Ovary (tissue), 3 donors: ENCODE measurements at regions not wholly inside any gene's neighbourhood (a gene's known extent, or its start where the extent isn't known, plus 50 kb on each side); places are given as distances from the start of the nearest gene placed in this dataset.

Source experiments
- POLR2A ChIP-seq: fragments of 450-650 bp; IDR thresholded peaks from one replicate; pipeline ENCODE4 v1.6.1; 2017; ENCODE audit warnings: antibody characterized with exemption, mild to moderate bottlenecking, moderate library complexity
- TF ChIP-seq, protein P1 (sequence below), 3 donors: fragments of 450-650 bp in 2 of 3; fragments of 200-600 bp in 1 of 3; IDR thresholded peaks; one replicate each; pipeline versions ENCODE4 v1.5.1 to v1.8.0; 2016 to 2022; ENCODE audit warnings: antibody characterized with exemption in 3 of 3, mild to moderate bottlenecking in 1 of 3
- donor health status: DM: no; HTN: no; CAD: no.

DNA sequence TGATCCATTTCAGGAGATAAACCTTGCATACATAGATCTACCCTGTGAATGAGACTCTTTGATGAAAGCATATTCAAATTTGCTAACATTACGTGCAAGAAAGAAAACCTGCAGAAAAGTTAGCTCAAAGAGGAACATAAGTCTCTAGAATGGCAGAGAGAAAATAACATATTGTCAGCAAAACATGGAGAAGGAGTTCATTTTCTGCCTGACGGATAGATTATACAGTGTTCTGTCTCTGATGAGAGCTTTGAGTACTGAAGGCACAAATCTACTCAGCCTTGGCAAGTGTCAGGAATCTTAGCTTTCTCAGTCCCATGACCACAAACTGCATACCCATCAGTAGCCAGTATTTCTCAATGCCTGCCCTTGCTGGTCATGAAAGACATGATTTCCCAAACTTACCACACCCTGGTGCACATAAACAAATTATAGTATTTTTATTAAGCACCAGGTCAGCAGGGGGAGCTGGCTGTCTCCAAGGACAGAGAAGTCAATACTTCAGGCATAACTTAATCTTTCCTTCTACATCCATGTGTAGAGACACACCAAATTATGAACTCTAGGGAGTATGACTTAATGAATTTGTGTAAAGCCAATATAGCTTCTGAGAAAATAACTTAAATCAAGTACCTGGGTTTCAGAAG is 401.2 kb upstream of the SOX11 start:
- TF ChIP-seq, protein P1, sequence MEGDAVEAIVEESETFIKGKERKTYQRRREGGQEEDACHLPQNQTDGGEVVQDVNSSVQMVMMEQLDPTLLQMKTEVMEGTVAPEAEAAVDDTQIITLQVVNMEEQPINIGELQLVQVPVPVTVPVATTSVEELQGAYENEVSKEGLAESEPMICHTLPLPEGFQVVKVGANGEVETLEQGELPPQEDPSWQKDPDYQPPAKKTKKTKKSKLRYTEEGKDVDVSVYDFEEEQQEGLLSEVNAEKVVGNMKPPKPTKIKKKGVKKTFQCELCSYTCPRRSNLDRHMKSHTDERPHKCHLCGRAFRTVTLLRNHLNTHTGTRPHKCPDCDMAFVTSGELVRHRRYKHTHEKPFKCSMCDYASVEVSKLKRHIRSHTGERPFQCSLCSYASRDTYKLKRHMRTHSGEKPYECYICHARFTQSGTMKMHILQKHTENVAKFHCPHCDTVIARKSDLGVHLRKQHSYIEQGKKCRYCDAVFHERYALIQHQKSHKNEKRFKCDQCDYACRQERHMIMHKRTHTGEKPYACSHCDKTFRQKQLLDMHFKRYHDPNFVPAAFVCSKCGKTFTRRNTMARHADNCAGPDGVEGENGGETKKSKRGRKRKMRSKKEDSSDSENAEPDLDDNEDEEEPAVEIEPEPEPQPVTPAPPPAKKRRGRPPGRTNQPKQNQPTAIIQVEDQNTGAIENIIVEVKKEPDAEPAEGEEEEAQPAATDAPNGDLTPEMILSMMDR (IDR thresholded peaks at IDR 0.05) = no peak
- TF ChIP-seq POLR2A = no peak
